Activated CD4-positive, alpha-beta memory T cell treated with anti-CD3 and anti-CD28 coated beads for 36 hours (primary cell): ENCODE measurements at regions not wholly inside any gene's neighbourhood (a gene's known extent, or its start where the extent isn't known, plus 50 kb on each side); places are given as distances from the start of the nearest gene placed in this dataset.

Source experiments
- CTCF ChIA-PET: fragments of 350-600 bp; sonication (Branson Sonifier 250); formaldehyde crosslinking; loops from one replicate; lab custom pipeline; 2021; ENCODE audit warnings: antibody characterized with exemption, inconsistent platforms; lab: Charles Lee
- POLR2A ChIA-PET: fragments of 350-600 bp; sonication (Branson Sonifier 250); formaldehyde crosslinking; loops from one replicate; lab custom pipeline; 2021; ENCODE audit warnings: antibody characterized with exemption; lab: Charles Lee
- DNase-seq: peaks from one replicate; pipeline ENCODE4 v3.0.0-alpha.2; 2020
- H3K27ac Mint-ChIP-seq: one replicate; pipeline ENCODE4 v1.8.0; 2021; ENCODE audit warnings: mixed read lengths
- H3K27me3 Mint-ChIP-seq: one replicate; pipeline ENCODE4 v1.8.0; 2021; ENCODE audit warnings: mixed read lengths
- H3K36me3 Mint-ChIP-seq: one replicate; pipeline ENCODE4 v1.8.0; 2021; ENCODE audit warnings: mixed read lengths
- H3K4me1 Mint-ChIP-seq: one replicate; pipeline ENCODE4 v1.8.0; 2021; ENCODE audit warnings: low read depth, mixed read lengths
- H3K4me3 Mint-ChIP-seq: one replicate; pipeline ENCODE4 v1.8.0; 2021; ENCODE audit warnings: mild to moderate bottlenecking, mixed read lengths
- H3K9me3 Mint-ChIP-seq: one replicate; pipeline ENCODE4 v1.8.0; 2021; ENCODE audit warnings: mixed read lengths
- intact Hi-C: fragments of 100-400 bp; cut with micrococcal nuclease; formaldehyde crosslinking; loops from one replicate; pipeline ENCODE4 v1.15.1; 2023

DNA sequence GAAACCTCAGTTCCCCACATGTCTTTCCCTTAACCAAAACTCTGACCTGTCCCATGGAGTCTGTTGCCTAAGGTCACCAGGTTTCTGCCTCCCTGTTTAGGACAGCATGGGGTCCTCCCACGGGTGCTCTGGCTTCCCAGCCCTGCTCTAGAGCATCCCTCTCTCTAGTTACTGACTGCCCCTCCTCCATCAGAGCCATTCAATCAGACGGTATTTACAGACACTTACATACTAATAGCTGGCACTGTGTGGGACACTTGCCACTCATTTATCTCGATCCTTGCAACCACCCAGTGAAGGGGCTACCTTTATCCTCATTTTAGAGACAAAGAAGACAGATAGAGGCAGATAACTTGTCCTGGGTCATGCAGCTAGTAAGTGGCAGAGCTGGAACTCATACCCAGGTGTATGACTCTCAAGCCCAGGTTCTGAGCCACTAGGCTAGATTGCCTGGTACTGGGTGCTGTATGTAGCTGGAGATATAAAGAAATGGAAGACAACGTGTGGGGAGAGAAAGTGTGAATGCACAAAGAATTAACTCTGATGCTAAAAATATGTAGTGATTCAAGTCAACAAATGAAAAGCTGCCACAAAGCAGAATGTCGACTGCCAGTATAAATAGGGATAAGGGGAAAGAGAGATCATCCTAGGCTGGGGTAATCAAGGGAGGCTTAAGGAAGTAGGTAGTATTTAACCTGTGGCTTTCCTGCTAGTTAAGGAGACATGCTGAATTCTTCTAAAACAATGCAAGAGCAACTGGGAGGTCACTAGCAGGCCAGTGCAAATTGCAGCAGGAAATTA, 52.5 kb upstream of the PDE8B start:
- CTCF ChIA-PET, result no interaction called here
- intact Hi-C loops, result loop anchor here (10.0 kb wide), 1 partner anchor 197 kb away; no protein-coding TSS in a partner anchor

GRCh38 chr5:77156379-77156778, 54.1 kb upstream of the PDE8B start:
- ChIA-PET POLR2A (interaction anchor here (0.6 kb wide), 1 partner anchor 21 kb away, joined by 6 read pairs; no protein-coding TSS in a partner anchor), CTCF (interaction anchor here (0.6 to 2.1 kb wide), 3 partner anchors 11 to 336 kb away, joined by 3 to 12 read pairs (median 3); no protein-coding TSS in a partner anchor)
- intact Hi-C loops, result loop anchor here (10.0 kb wide), 1 partner anchor 198 kb away; no protein-coding TSS in a partner anchor
- H3K36me3 Mint-ChIP-seq, result no peaks in the 10 kb centered on the region
- H3K9me3 Mint-ChIP-seq, result peaks cover 2% of the 10 kb centered on the region
- no peak overlapping the region for H3K4me3 Mint-ChIP-seq
- H3K4me1 Mint-ChIP-seq, result peaks cover 24% of the 10 kb centered on the region
- no peak for DNase-seq
- no peak overlapping the region for H3K27ac Mint-ChIP-seq
- no peaks in the 10 kb centered on the region for H3K27me3 Mint-ChIP-seq

More for the DNA sequence above, 52.5 kb upstream of the PDE8B start:
- Mint-ChIP-seq H3K4me3 (no peak overlapping the region), H3K9me3 (peaks cover 2% of the 10 kb centered on the region), H3K27ac (no peak overlapping the region), H3K36me3 (no peaks in the 10 kb centered on the region), H3K4me1 (peaks cover 24% of the 10 kb centered on the region), H3K27me3 (no peaks in the 10 kb centered on the region)
- no peak for DNase-seq
- POLR2A ChIA-PET, result interaction anchor here (0.6 kb wide), 1 partner anchor 75 kb away, joined by 3 read pairs; no protein-coding TSS in a partner anchor

- intact Hi-C loops, result loop anchor here (10.0 kb wide), 1 partner anchor 200 kb away; no protein-coding TSS in a partner anchor
- no peaks in the 10 kb centered on the region for H3K9me3 Mint-ChIP-seq
- H3K27ac Mint-ChIP-seq, result no peak overlapping the region
- peaks cover 24% of the 10 kb centered on the region for H3K4me1 Mint-ChIP-seq
- H3K36me3 Mint-ChIP-seq, result no peaks in the 10 kb centered on the region
- H3K4me3 Mint-ChIP-seq, result no peak overlapping the region
- ChIA-PET POLR2A (interaction anchor here (0.6 kb wide), 2 partner anchors 12 to 31 kb away, joined by 3 read pairs; no protein-coding TSS in a partner anchor), CTCF (interaction anchor here (1.0 to 2.1 kb wide), 2 partner anchors 10 to 12 kb away, joined by 3 to 12 read pairs; no protein-coding TSS in a partner anchor)
- DNase-seq, result peak; percentile 36
- H3K27me3 Mint-ChIP-seq, result no peaks in the 10 kb centered on the region
Measured at GRCh38 chr5:77155179-77155785, 55.2 kb upstream of the PDE8B start.

- Mint-ChIP-seq H3K4me3 (no peak overlapping the region), H3K36me3 (no peaks in the 10 kb centered on the region), H3K9me3 (no peaks in the 10 kb centered on the region), H3K27me3 (no peaks in the 10 kb centered on the region), H3K27ac (no peak overlapping the region), H3K4me1 (peaks cover 30% of the 10 kb centered on the region)
- POLR2A ChIA-PET, result no interaction called here
- no peak for DNase-seq
- intact Hi-C loops, result loop anchor here (10.0 kb wide), 1 partner anchor 202 kb away; no protein-coding TSS in a partner anchor
- CTCF ChIA-PET, result no interaction called here
Measured at GRCh38 chr5:77152441-77152840, 58.0 kb upstream of the PDE8B start.

DNA sequence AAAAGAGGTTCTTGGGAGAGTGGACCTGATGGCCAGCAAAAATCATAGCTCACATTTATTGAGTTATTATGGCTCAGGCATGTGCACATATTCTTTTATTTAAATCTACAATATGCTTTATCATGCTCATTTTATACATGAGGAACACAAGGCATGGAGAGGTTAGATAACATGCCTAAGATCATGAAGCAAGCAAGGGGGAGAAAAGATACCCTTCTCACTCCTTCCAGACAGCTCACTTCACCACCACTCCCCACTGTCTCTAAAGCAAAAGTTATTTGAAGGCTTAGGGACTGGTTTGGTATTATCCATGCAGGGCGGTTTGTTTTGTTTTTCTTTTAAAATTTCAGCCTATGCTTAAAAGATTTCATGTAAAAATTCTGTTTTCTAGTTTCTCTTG, 59.0 kb upstream of the PDE8B start:
- Mint-ChIP-seq H3K27me3 (no peaks in the 10 kb centered on the region), H3K36me3 (no peaks in the 10 kb centered on the region), H3K4me1 (peaks cover 31% of the 10 kb centered on the region), H3K27ac (no peak overlapping the region), H3K9me3 (no peaks in the 10 kb centered on the region), H3K4me3 (no peak overlapping the region)
- intact Hi-C loops, result loop anchor here (10.0 kb wide), 1 partner anchor 203 kb away; no protein-coding TSS in a partner anchor
- no peak for DNase-seq
- POLR2A ChIA-PET, result no interaction called here
- CTCF ChIA-PET, result interaction anchor here (0.8 kb wide), 1 partner anchor 9 kb away, joined by 3 read pairs; no protein-coding TSS in a partner anchor

GRCh38 chr5:77146896-77147295, 59.8 kb upstream of the ZBED3 start:
- ChIA-PET POLR2A (no interaction called here), CTCF (no interaction called here)
- DNase-seq, result no peak
- Mint-ChIP-seq H3K4me1 (peaks cover 24% of the 10 kb centered on the region), H3K4me3 (no peak overlapping the region), H3K27ac (no peak overlapping the region), H3K27me3 (peaks cover 5% of the 10 kb centered on the region), H3K36me3 (no peaks in the 10 kb centered on the region), H3K9me3 (no peaks in the 10 kb centered on the region)
- intact Hi-C loops, result loop anchor here (10.0 kb wide), 1 partner anchor 88 kb away; no protein-coding TSS in a partner anchor

- ChIA-PET POLR2A (no interaction called here), CTCF (interaction anchor here (0.5 to 3.9 kb wide), 11 partner anchors 8 to 1083 kb away, joined by 3 to 65 read pairs (median 4); partner anchors contain the start of gene WDR41)
- Mint-ChIP-seq H3K27me3 (peaks cover 5% of the 10 kb centered on the region), H3K4me3 (no peak overlapping the region), H3K9me3 (no peaks in the 10 kb centered on the region), H3K36me3 (no peaks in the 10 kb centered on the region), H3K4me1 (peaks cover 24% of the 10 kb centered on the region), H3K27ac (no peak overlapping the region)
- intact Hi-C loops, result loop anchor here (10.0 kb wide), 1 partner anchor 89 kb away; no protein-coding TSS in a partner anchor
- no peak for DNase-seq
Measured at GRCh38 chr5:77145666-77146065, 58.6 kb upstream of the ZBED3 start.

GRCh38 chr5:77144837-77145139, 57.7 kb upstream of the ZBED3 start:
- no peak for DNase-seq
- Mint-ChIP-seq H3K4me3 (no peak overlapping the region), H3K4me1 (peaks cover 24% of the 10 kb centered on the region), H3K36me3 (no peaks in the 10 kb centered on the region), H3K27ac (no peak overlapping the region), H3K27me3 (peaks cover 5% of the 10 kb centered on the region), H3K9me3 (no peaks in the 10 kb centered on the region)
- ChIA-PET CTCF (interaction anchor here (0.6 to 3.9 kb wide), 9 partner anchors 9 to 1052 kb away, joined by 3 to 65 read pairs (median 4); partner anchors contain the start of gene WDR41), POLR2A (no interaction called here)
- intact Hi-C loops, result loop anchor here (1.0 to 10.0 kb wide), 3 partner anchors 90 to 348 kb away; partner anchors contain the start of gene WDR41

GRCh38 chr5:77143998-77144836, 57.1 kb upstream of the ZBED3 start:
- ChIA-PET POLR2A (interaction anchor here (0.6 kb wide), 1 partner anchor 349 kb away, joined by 3 read pairs; no protein-coding TSS in a partner anchor), CTCF (interaction anchor here (0.6 to 3.9 kb wide), 10 partner anchors 10 to 1052 kb away, joined by 3 to 65 read pairs (median 4); partner anchors contain the start of gene WDR41)
- Mint-ChIP-seq H3K27ac (no peak overlapping the region), H3K9me3 (no peaks in the 10 kb centered on the region), H3K27me3 (peaks cover 5% of the 10 kb centered on the region), H3K4me1 (peaks cover 24% of the 10 kb centered on the region), H3K36me3 (no peaks in the 10 kb centered on the region), H3K4me3 (no peak overlapping the region)
- DNase-seq, result peak; percentile 75
- intact Hi-C loops, result loop anchor here (1.0 to 10.0 kb wide), 3 partner anchors 91 to 348 kb away; partner anchors contain the start of gene WDR41

GRCh38 chr5:77140350-77140749, 53.3 kb upstream of the ZBED3 start:
- H3K4me1 Mint-ChIP-seq, result peaks cover 3% of the 10 kb centered on the region
- H3K36me3 Mint-ChIP-seq, result no peaks in the 10 kb centered on the region
- intact Hi-C loops, result loop anchor here (5.0 to 10.0 kb wide), 2 partner anchors 94 to 297 kb away; no protein-coding TSS in a partner anchor
- peaks cover 5% of the 10 kb centered on the region for H3K27me3 Mint-ChIP-seq
- H3K4me3 Mint-ChIP-seq, result no peak overlapping the region
- CTCF ChIA-PET, result no interaction called here
- POLR2A ChIA-PET, result no interaction called here
- no peaks in the 10 kb centered on the region for H3K9me3 Mint-ChIP-seq
- no peak overlapping the region for H3K27ac Mint-ChIP-seq
- no peak for DNase-seq

DNA sequence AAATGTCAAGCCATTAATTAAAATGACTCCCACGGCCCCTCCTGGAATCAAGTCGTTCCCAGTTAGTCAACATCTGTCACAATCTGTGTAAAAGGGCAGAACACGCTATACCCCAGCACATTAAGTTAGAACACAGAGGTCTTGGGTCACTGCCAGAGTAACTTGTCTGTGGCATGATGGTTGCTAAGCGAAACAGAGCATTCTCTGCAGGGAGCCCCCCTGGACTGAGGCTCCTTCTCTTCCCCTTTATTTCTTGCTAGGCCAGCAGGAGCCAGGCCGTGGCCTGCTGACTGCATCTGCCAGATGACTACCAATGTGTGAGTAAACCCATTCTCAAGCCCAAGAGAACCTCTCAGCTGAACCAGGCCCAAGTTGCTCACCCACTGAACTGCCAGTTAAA, 51.9 kb upstream of the ZBED3 start:
- CTCF ChIA-PET, result no interaction called here
- intact Hi-C loops, result no loop called here
- H3K4me3 Mint-ChIP-seq, result no peak overlapping the region
- no peaks in the 10 kb centered on the region for H3K4me1 Mint-ChIP-seq
- H3K36me3 Mint-ChIP-seq, result no peaks in the 10 kb centered on the region
- DNase-seq, result no peak
- no peak overlapping the region for H3K27ac Mint-ChIP-seq
- no peaks in the 10 kb centered on the region for H3K9me3 Mint-ChIP-seq
- POLR2A ChIA-PET, result no interaction called here
- peaks cover 4% of the 10 kb centered on the region for H3K27me3 Mint-ChIP-seq
